Keratinocyte (primary cell): ENCODE measurements at regions not wholly inside any gene's neighbourhood (a gene's known extent, or its start where the extent isn't known, plus 50 kb on each side); places are given as distances from the start of the nearest gene placed in this dataset.

Experiments
- EZH2 ChIP-seq: IDR thresholded peaks from one replicate; pipeline ENCODE4 v1.6.1; 2012; ENCODE audit warnings: inconsistent platforms, mild to moderate bottlenecking, low read length, moderate library complexity
- TF ChIP-seq, protein P1 (sequence below), 3 experiments: IDR thresholded peaks in 1 of 3; conservative IDR thresholded peaks in 1 of 3; optimal IDR thresholded peaks in 1 of 3; 2 replicates in 2 of 3; 3 replicates in 1 of 3; pipeline versions ENCODE3 to v1.5.1; 2011; ENCODE audit warnings: low read length in 3 of 3, mild to moderate bottlenecking in 3 of 3, moderate library complexity in 2 of 3, control low read depth in 1 of 3, inconsistent platforms in 1 of 3; ENCODE audit not compliant: insufficient read depth in 2 of 3; ENCODE audit errors: extremely low read depth in 1 of 3

DNA sequence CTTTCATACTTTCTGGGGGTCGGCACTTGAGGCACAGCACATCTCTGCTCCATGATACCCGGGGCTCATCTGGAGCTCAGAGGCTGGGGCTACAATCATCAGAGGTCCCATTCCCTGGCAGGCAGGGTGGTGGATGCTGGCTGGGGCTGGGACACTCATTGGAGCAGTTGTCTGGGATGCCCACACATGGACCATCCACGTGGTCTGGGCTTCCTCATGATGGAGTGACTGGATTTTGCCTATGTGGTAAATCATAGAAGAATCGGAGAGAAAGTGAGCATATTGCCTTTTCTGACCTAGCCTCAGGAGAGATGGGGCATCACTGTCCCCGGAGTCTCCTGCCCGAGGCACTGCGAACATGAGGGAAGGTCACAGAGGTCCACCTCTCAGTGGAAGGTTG lies 91.4 kb upstream of the IRS2 start:
- TF ChIP-seq, protein P1, sequence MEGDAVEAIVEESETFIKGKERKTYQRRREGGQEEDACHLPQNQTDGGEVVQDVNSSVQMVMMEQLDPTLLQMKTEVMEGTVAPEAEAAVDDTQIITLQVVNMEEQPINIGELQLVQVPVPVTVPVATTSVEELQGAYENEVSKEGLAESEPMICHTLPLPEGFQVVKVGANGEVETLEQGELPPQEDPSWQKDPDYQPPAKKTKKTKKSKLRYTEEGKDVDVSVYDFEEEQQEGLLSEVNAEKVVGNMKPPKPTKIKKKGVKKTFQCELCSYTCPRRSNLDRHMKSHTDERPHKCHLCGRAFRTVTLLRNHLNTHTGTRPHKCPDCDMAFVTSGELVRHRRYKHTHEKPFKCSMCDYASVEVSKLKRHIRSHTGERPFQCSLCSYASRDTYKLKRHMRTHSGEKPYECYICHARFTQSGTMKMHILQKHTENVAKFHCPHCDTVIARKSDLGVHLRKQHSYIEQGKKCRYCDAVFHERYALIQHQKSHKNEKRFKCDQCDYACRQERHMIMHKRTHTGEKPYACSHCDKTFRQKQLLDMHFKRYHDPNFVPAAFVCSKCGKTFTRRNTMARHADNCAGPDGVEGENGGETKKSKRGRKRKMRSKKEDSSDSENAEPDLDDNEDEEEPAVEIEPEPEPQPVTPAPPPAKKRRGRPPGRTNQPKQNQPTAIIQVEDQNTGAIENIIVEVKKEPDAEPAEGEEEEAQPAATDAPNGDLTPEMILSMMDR (optimal IDR thresholded peaks at IDR 0.05 in 1 of 3, IDR thresholded peaks at IDR 0.05 in 1 of 3, conservative IDR thresholded peaks at IDR 0.05 in 1 of 3; ENCODE audit: extremely low read depth in 1 of 3, insufficient read depth in 2 of 3, low read length in 3 of 3), result no peak
- no peak for TF ChIP-seq EZH2
